ENCODE measurements at regions not wholly inside any gene's neighbourhood (a gene's known extent, or its start where the extent isn't known, plus 50 kb on each side); places are given as distances from the start of the nearest gene placed in this dataset.

GRCh38 chr18:44465381-44465841 lies 215.3 kb upstream of the SETBP1 start:
- DNase-seq, result peak; percentile 18

- DNase-seq, result no peak
These were observed 213.7 kb upstream of the SETBP1 start for GRCh38 chr18:44466997-44467396.

GRCh38 chr18:44467718-44468117 lies 213.0 kb upstream of the SETBP1 start:
- no peak for DNase-seq

GRCh38 chr18:44473394-44474066 lies 207.2 kb upstream of the SETBP1 start:
- no peak for DNase-seq

GRCh38 chr18:44474067-44474411 lies 206.6 kb upstream of the SETBP1 start:
- DNase-seq, result no peak

GRCh38 chr18:44474591-44474990 lies 206.1 kb upstream of the SETBP1 start:
- DNase-seq, result peak; percentile 49

GRCh38 chr18:44482761-44483160 lies 197.9 kb upstream of the SETBP1 start:
- DNase-seq, result no peak

- DNase-seq, result no peak
These were observed 185.5 kb upstream of the SETBP1 start for GRCh38 chr18:44495151-44495550.

GRCh38 chr18:44497311-44497710 lies 183.4 kb upstream of the SETBP1 start:
- no peak for DNase-seq

GRCh38 chr18:44497757-44498490 lies 182.8 kb upstream of the SETBP1 start:
- DNase-seq, result no peak

- no peak for DNase-seq
These were observed 179.7 kb upstream of the SETBP1 start for GRCh38 chr18:44500808-44501610.

GRCh38 chr18:44502221-44502620 lies 178.5 kb upstream of the SETBP1 start:
- DNase-seq, result no peak

GRCh38 chr18:44502790-44503189 lies 177.9 kb upstream of the SETBP1 start:
- DNase-seq, result no peak

- no peak for DNase-seq
These were observed 176.8 kb upstream of the SETBP1 start for GRCh38 chr18:44503854-44504253.

- no peak for DNase-seq
These were observed 172.9 kb upstream of the SETBP1 start for GRCh38 chr18:44507729-44508325.

GRCh38 chr18:44508474-44508873 lies 172.2 kb upstream of the SETBP1 start:
- no peak for DNase-seq

GRCh38 chr18:44509048-44509447 lies 171.6 kb upstream of the SETBP1 start:
- no peak for DNase-seq

- DNase-seq, result no peak
These were observed 170.3 kb upstream of the SETBP1 start for GRCh38 chr18:44510390-44510789.

GRCh38 chr18:44513233-44513632 lies 167.5 kb upstream of the SETBP1 start:
- DNase-seq, result no peak

- DNase-seq, result peak; percentile 49
These were observed 166.6 kb upstream of the SETBP1 start for GRCh38 chr18:44514106-44514505.

GRCh38 chr18:44514766-44515165 lies 165.9 kb upstream of the SETBP1 start:
- no peak for DNase-seq

- no peak for DNase-seq
These were observed 164.2 kb upstream of the SETBP1 start for GRCh38 chr18:44516450-44516849.

- DNase-seq, result no peak
These were observed 163.6 kb upstream of the SETBP1 start for GRCh38 chr18:44517136-44517535.
